Activated B cell treated with CpG ODN at 0.5 μM for 24 hours (primary cell): ENCODE measurements at regions not wholly inside any gene's neighbourhood (a gene's known extent, or its start where the extent isn't known, plus 50 kb on each side); places are given as distances from the start of the nearest gene placed in this dataset.
"Not testable (repeated sequence)": the region's sequence is repeated elsewhere in the genome, so short reads cannot be mapped to it uniquely, and the experiment has no call there.

Experiments
- ATAC-seq: fragments of 200-7000 bp; cut with Tn5 transposase; one replicate; pipeline ENCODE4 v1.10.0; 2021; ENCODE audit warnings: low read depth, mild to moderate bottlenecking, moderate library complexity
- CTCF ChIA-PET: fragments of 350-600 bp; sonication (Branson Sonifier 250); formaldehyde crosslinking; loops from one replicate; lab custom pipeline; 2021; ENCODE audit warnings: antibody characterized with exemption; lab: Charles Lee
- POLR2A ChIA-PET: fragments of 350-600 bp; sonication (Branson Sonifier 250); formaldehyde crosslinking; loops from one replicate; lab custom pipeline; 2021; ENCODE audit warnings: antibody characterized with exemption; lab: Charles Lee
- DNase-seq: peaks from one replicate; pipeline ENCODE4 v3.0.0; 2022
- H3K27ac Mint-ChIP-seq: one replicate; pipeline ENCODE4 v1.8.0; 2020; ENCODE audit warnings: mixed read lengths
- H3K27me3 Mint-ChIP-seq: one replicate; pipeline ENCODE4 v1.8.0; 2021; ENCODE audit warnings: mixed read lengths
- H3K36me3 Mint-ChIP-seq: one replicate; pipeline ENCODE4 v1.8.0; 2021; ENCODE audit warnings: low read depth, mixed read lengths
- H3K4me1 Mint-ChIP-seq: one replicate; pipeline ENCODE4 v1.8.0; 2021; ENCODE audit warnings: mixed read lengths
- H3K4me3 Mint-ChIP-seq: one replicate; pipeline ENCODE4 v1.8.0; 2020; ENCODE audit warnings: mild to moderate bottlenecking, mixed read lengths
- H3K9me3 Mint-ChIP-seq: one replicate; pipeline ENCODE4 v1.8.0; 2020; ENCODE audit warnings: mixed read lengths
- CTCF ChIP-seq: fragments of 200-600 bp; IDR thresholded peaks from one replicate; pipeline ENCODE4 v1.8.0; 2022; ENCODE audit warnings: antibody characterized with exemption, mild to moderate bottlenecking
- intact Hi-C: fragments of 100-400 bp; cut with micrococcal nuclease; formaldehyde crosslinking; loops from one replicate; pipeline ENCODE4 v1.15.1; 2024

GRCh38 chr16:47876511-47876910 lies 279.3 kb downstream of the ABCC12 start:
- H3K4me1 Mint-ChIP-seq, result no peaks in the 10 kb centered on the region
- H3K27me3 Mint-ChIP-seq, result peaks cover 4% of the 10 kb centered on the region
- H3K36me3 Mint-ChIP-seq, result no peaks in the 10 kb centered on the region
- ChIA-PET CTCF (no interaction called here), POLR2A (no interaction called here)
- no peak overlapping the region for H3K27ac Mint-ChIP-seq
- peaks cover 3% of the 10 kb centered on the region for H3K9me3 Mint-ChIP-seq
- no peak for DNase-seq
- ATAC-seq, result no peak
- no peak for TF ChIP-seq CTCF
- H3K4me3 Mint-ChIP-seq, result no peak overlapping the region
- intact Hi-C loops, result no loop called here

GRCh38 chr16:47873434-47873833 lies 282.4 kb downstream of the ABCC12 start:
- peaks cover 4% of the 10 kb centered on the region for H3K27me3 Mint-ChIP-seq
- ChIA-PET CTCF (no interaction called here), POLR2A (no interaction called here)
- no peaks in the 10 kb centered on the region for H3K4me1 Mint-ChIP-seq
- no peaks in the 10 kb centered on the region for H3K36me3 Mint-ChIP-seq
- peaks cover 3% of the 10 kb centered on the region for H3K9me3 Mint-ChIP-seq
- H3K27ac Mint-ChIP-seq, result no peak overlapping the region
- no peak for DNase-seq
- TF ChIP-seq CTCF, result no peak
- intact Hi-C loops, result no loop called here
- H3K4me3 Mint-ChIP-seq, result no peak overlapping the region
- no peak for ATAC-seq

- H3K4me1 Mint-ChIP-seq, result no peaks in the 10 kb centered on the region
- POLR2A ChIA-PET, result no interaction called here
- no peaks in the 10 kb centered on the region for H3K36me3 Mint-ChIP-seq
- H3K9me3 Mint-ChIP-seq, result peaks cover 3% of the 10 kb centered on the region
- no peak overlapping the region for H3K4me3 Mint-ChIP-seq
- ATAC-seq, result no peak
- DNase-seq, result no peak
- H3K27ac Mint-ChIP-seq, result no peak overlapping the region
- no peak for TF ChIP-seq CTCF
- intact Hi-C loops, result no loop called here
- CTCF ChIA-PET, result no interaction called here
- peaks cover 4% of the 10 kb centered on the region for H3K27me3 Mint-ChIP-seq
Measured at GRCh38 chr16:47872225-47872624, 283.6 kb downstream of the ABCC12 start.

- ChIA-PET POLR2A (no interaction called here), CTCF (no interaction called here)
- no peak overlapping the region for H3K4me3 Mint-ChIP-seq
- H3K9me3 Mint-ChIP-seq, result no peaks in the 10 kb centered on the region
- DNase-seq, result no peak
- no peak for TF ChIP-seq CTCF
- H3K27ac Mint-ChIP-seq, result no peak overlapping the region
- H3K27me3 Mint-ChIP-seq, result peaks cover 14% of the 10 kb centered on the region
- H3K36me3 Mint-ChIP-seq, result no peaks in the 10 kb centered on the region
- ATAC-seq, result no peak
- no peaks in the 10 kb centered on the region for H3K4me1 Mint-ChIP-seq
- intact Hi-C loops, result no loop called here
Measured at GRCh38 chr16:47866423-47866822, 289.4 kb downstream of the ABCC12 start.

GRCh38 chr16:47865337-47865855 lies 290.4 kb downstream of the ABCC12 start:
- no peak for DNase-seq
- Mint-ChIP-seq H3K27me3 (peaks cover 14% of the 10 kb centered on the region), H3K36me3 (no peaks in the 10 kb centered on the region), H3K4me3 (no peak overlapping the region), H3K27ac (no peak overlapping the region), H3K4me1 (no peaks in the 10 kb centered on the region), H3K9me3 (no peaks in the 10 kb centered on the region)
- ChIA-PET CTCF (no interaction called here), POLR2A (no interaction called here)
- ATAC-seq, result no peak
- intact Hi-C loops, result no loop called here
- TF ChIP-seq CTCF, result no peak

GRCh38 chr16:47864262-47864661 lies 291.5 kb downstream of the ABCC12 start:
- POLR2A ChIA-PET, H3K27ac Mint-ChIP-seq, H3K4me3 Mint-ChIP-seq, H3K36me3 Mint-ChIP-seq, H3K9me3 Mint-ChIP-seq, intact Hi-C loops, CTCF ChIA-PET, H3K4me1 Mint-ChIP-seq, ATAC-seq, DNase-seq: not testable (repeated sequence)
- H3K27me3 Mint-ChIP-seq, result peaks cover 14% of the 10 kb centered on the region
